WERI-Rb-1 (cell line): ENCODE measurements at regions not wholly inside any gene's neighbourhood (a gene's known extent, or its start where the extent isn't known, plus 50 kb on each side); places are given as distances from the start of the nearest gene placed in this dataset.

ENCODE experiments used
- DNase-seq: peaks from one replicate; pipeline ENCODE4 v3.0.0-alpha.2; 2020
- H3K27ac ChIP-seq: fragments of 250-450 bp; sonication (Bioruptor Pico); 2 replicates; pipeline ENCODE4 v1.5.1; 2020; ENCODE audit warnings: mild to moderate bottlenecking, moderate library complexity
- H3K27me3 ChIP-seq: fragments of 250-450 bp; sonication (Bioruptor Pico); 2 replicates; pipeline ENCODE4 v1.5.1; 2021; ENCODE audit warnings: mild to moderate bottlenecking, low read depth, moderate library complexity; ENCODE audit not compliant: insufficient read depth, severe bottlenecking
- H3K36me3 ChIP-seq: fragments of 250-450 bp; sonication (Bioruptor Pico); 2 replicates; pipeline ENCODE4 v1.5.1; 2020; ENCODE audit warnings: mild to moderate bottlenecking, moderate library complexity
- H3K4me3 ChIP-seq: 2 replicates; pipeline ENCODE4 v1.5.1; 2011; ENCODE audit warnings: low read depth, mild to moderate bottlenecking, control low read depth, low read length
- H3K9me3 ChIP-seq: fragments of 250-450 bp; sonication (Bioruptor Pico); 2 replicates; pipeline ENCODE4 v1.5.1; 2021; ENCODE audit warnings: mild to moderate bottlenecking, moderate library complexity; ENCODE audit not compliant: severe bottlenecking
- TF ChIP-seq, protein P1 (sequence below): IDR thresholded peaks from 2 replicates; pipeline ENCODE4 v1.5.1; 2011; ENCODE audit warnings: low read depth, mild to moderate bottlenecking, control low read depth, inconsistent platforms, low read length

GRCh38 chr1:219988818-219989217 is 57.5 kb downstream of the EPRS1 start:
- TF ChIP-seq, protein P1, sequence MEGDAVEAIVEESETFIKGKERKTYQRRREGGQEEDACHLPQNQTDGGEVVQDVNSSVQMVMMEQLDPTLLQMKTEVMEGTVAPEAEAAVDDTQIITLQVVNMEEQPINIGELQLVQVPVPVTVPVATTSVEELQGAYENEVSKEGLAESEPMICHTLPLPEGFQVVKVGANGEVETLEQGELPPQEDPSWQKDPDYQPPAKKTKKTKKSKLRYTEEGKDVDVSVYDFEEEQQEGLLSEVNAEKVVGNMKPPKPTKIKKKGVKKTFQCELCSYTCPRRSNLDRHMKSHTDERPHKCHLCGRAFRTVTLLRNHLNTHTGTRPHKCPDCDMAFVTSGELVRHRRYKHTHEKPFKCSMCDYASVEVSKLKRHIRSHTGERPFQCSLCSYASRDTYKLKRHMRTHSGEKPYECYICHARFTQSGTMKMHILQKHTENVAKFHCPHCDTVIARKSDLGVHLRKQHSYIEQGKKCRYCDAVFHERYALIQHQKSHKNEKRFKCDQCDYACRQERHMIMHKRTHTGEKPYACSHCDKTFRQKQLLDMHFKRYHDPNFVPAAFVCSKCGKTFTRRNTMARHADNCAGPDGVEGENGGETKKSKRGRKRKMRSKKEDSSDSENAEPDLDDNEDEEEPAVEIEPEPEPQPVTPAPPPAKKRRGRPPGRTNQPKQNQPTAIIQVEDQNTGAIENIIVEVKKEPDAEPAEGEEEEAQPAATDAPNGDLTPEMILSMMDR = no peak
- Histone ChIP-seq H3K27me3 (no peaks in the 10 kb centered on the region), H3K27ac (no peak overlapping the region), H3K36me3 (peaks cover 33% of the 10 kb centered on the region), H3K9me3 (no peaks in the 10 kb centered on the region), H3K4me3 (no peak overlapping the region)
- no peak for DNase-seq

GRCh38 chr1:219988387-219988786 is 57.9 kb downstream of the EPRS1 start:
- Histone ChIP-seq H3K27ac (no peak overlapping the region), H3K36me3 (peaks cover 35% of the 10 kb centered on the region), H3K4me3 (no peak overlapping the region)

DNA sequence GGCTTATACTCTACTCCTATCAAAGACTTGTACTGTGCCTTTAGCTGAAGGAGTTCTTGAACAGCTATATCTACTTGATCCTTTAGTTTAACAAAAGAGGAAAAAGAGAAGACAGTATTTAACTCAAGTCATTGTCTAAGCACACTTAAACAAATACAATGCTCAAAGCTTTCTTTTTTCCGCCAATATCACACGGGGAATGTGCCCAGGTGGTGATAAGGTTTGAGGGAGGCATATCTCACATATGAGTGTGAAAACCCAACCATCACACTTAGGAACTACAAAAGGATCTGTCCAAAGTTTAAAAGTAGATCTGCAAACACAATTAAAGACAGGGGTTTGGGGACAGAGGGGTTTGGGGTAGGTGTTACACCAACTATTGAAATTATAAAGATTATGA is 59.0 kb upstream of the SLC30A10 start:
- peaks cover 44% of the 10 kb centered on the region for H3K36me3 ChIP-seq
- no peak for DNase-seq
- H3K27me3 ChIP-seq = no peaks in the 10 kb centered on the region
- no peak overlapping the region for H3K27ac ChIP-seq
- H3K9me3 ChIP-seq = no peaks in the 10 kb centered on the region
- TF ChIP-seq, protein P1 = no peak
- H3K4me3 ChIP-seq = no peak overlapping the region

More at GRCh38 chr1:219988387-219988786, 57.9 kb downstream of the EPRS1 start:
- Histone ChIP-seq H3K27me3 (no peaks in the 10 kb centered on the region), H3K9me3 (no peaks in the 10 kb centered on the region)
- TF ChIP-seq, protein P1 = no peak
- DNase-seq = no peak

DNA sequence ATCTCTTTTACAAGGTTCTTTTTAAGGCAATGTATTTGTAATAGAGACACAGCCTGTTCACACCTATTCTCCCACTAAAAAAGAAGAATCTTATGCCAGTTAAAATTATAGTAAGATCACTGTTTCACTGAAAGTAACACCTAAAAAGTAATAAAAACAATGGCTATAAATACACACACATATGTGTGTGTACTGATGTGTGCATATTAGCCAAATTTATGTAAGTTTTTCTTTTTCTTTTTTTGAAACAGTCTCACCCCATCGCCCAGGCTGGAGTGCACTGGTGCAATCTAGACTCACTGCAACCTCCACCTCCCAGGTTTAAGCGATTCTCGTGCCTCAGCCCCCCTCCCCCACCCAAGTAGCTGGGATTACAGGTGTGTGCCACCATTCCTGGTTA is 56.8 kb upstream of the SLC30A10 start:
- Histone ChIP-seq H3K9me3 (no peaks in the 10 kb centered on the region), H3K27me3 (no peaks in the 10 kb centered on the region), H3K27ac (no peak overlapping the region), H3K4me3 (no peak overlapping the region), H3K36me3 (peaks cover 49% of the 10 kb centered on the region)
- DNase-seq = no peak
- TF ChIP-seq, protein P1 = no peak
